ENCODE measurements at regions not wholly inside any gene's neighbourhood (a gene's known extent, or its start where the extent isn't known, plus 50 kb on each side); places are given as distances from the start of the nearest gene placed in this dataset.

DNA sequence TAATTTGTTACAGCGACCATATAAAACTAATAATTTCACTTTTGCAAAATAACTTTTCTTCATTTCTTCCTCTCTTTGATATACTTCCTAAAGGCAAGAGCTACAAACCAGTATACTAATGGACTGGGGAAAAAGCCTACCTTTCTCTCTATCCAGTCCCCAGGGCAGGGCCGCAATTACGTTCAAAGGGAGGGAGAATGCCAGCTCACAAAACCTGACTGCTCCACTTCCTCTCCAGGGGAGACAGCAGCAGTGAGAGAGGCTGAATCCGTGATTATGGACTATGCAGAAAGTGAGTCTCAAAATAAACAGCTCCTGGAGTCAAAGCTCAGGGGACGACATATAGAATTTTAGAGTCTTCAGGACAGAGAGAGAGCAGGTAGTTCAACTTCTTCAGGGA is 126.9 kb upstream of the HES1 start:
- H3K4me3 ChIP-seq (ENCODE audit: low read depth, low read length) = no peak overlapping the region
- no peak for TF ChIP-seq MYC (IDR thresholded peaks at IDR 0.05; ENCODE audit: low read depth, low read length)
- TF ChIP-seq, protein P1, sequence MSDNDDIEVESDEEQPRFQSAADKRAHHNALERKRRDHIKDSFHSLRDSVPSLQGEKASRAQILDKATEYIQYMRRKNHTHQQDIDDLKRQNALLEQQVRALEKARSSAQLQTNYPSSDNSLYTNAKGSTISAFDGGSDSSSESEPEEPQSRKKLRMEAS (IDR thresholded peaks at IDR 0.05; ENCODE audit: low read depth, low read length) = no peak
- TF ChIP-seq, protein P2, sequence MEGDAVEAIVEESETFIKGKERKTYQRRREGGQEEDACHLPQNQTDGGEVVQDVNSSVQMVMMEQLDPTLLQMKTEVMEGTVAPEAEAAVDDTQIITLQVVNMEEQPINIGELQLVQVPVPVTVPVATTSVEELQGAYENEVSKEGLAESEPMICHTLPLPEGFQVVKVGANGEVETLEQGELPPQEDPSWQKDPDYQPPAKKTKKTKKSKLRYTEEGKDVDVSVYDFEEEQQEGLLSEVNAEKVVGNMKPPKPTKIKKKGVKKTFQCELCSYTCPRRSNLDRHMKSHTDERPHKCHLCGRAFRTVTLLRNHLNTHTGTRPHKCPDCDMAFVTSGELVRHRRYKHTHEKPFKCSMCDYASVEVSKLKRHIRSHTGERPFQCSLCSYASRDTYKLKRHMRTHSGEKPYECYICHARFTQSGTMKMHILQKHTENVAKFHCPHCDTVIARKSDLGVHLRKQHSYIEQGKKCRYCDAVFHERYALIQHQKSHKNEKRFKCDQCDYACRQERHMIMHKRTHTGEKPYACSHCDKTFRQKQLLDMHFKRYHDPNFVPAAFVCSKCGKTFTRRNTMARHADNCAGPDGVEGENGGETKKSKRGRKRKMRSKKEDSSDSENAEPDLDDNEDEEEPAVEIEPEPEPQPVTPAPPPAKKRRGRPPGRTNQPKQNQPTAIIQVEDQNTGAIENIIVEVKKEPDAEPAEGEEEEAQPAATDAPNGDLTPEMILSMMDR (IDR thresholded peaks at IDR 0.05; ENCODE audit: low read depth, low read length) = no peak
- no peak for TF ChIP-seq POLR2A (IDR thresholded peaks at IDR 0.05; ENCODE audit: extremely low read depth, insufficient read length)
- no peak for DNase-seq (ENCODE audit: low read depth)

DNA sequence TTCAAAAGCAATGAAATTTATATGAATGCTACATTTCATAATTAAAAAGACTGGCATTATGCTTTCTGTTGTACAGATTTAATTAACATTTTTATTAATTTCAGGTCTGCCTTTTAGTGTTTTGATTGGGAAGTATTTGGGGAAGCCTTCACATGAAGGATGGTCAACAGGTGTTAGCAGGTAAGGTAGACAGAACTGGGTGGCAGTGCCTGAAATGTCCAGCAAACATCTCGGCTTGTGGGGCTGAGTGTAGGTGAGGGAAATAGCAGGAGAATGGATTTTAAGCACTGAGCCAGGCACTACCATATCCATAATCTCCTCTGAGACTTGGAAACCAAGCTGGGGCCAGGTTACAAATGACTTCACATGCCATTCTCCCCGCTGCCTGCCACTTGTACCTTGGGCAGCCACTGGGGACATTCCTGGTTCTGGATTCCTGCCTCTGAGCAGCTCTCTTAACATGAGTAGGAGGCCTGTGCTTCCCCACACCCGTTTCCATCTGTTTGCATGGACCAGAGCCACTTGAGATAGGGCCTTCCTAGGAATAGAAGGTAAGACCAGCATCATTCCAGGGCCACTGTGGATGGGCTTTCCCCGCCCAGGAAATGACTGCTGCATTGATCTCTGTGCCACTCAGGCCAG is 125.9 kb upstream of the HES1 start:
- no peak for DNase-seq (ENCODE audit: low read depth)
- no peak overlapping the region for H3K4me3 ChIP-seq (ENCODE audit: low read depth, low read length)
- TF ChIP-seq, protein P1 (IDR thresholded peaks at IDR 0.05; ENCODE audit: low read depth, low read length) = no peak
- TF ChIP-seq, protein P2 (IDR thresholded peaks at IDR 0.05; ENCODE audit: low read depth, low read length) = no peak
- no peak for TF ChIP-seq MYC (IDR thresholded peaks at IDR 0.05; ENCODE audit: low read depth, low read length)
- no peak for TF ChIP-seq POLR2A (IDR thresholded peaks at IDR 0.05; ENCODE audit: extremely low read depth, insufficient read length)

DNA sequence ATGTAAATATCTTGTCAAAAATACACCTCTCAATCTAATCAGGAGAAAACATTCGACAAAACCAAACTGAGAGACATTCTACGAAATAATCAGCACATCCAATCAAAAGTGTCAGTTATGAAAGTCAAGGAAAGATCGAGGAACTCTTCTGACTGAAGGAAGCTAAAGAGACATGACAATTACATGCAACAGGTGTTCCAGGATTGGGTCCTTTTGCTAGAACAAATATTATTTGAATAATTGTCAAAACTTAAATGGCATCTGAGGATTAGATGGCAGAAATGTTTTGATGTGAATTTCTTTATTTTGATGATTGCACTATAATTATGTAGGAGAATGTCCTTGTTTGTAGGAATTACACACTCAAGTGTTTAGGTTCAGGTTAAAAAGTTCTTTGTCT is 124.1 kb upstream of the HES1 start:
- DNase-seq (ENCODE audit: low read depth) = no peak
- TF ChIP-seq, protein P1 (IDR thresholded peaks at IDR 0.05; ENCODE audit: low read depth, low read length) = no peak
- TF ChIP-seq, protein P2 (IDR thresholded peaks at IDR 0.05; ENCODE audit: low read depth, low read length) = no peak
- TF ChIP-seq MYC (IDR thresholded peaks at IDR 0.05; ENCODE audit: low read depth, low read length) = no peak
- TF ChIP-seq POLR2A (IDR thresholded peaks at IDR 0.05; ENCODE audit: extremely low read depth, insufficient read length) = no peak
- H3K4me3 ChIP-seq (ENCODE audit: low read depth, low read length) = no peak overlapping the region

DNA sequence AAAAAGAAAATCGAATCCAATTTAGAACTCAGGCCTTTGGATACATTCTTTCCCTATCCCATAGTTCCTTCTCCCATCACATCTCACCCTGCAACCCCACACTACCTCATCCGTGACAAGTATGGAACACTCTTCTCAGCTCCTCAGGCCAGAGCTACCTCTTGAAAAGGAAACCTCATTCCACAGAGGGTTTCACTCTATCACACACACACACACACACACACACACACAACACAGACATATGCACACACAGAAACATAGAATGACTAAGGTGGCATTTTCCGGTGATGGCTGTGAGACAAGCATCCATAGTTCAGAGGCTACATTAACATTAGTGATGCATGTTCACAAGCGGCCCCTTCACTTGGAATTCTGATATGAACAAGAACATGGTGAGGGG is 122.0 kb upstream of the HES1 start:
- TF ChIP-seq, protein P1 (IDR thresholded peaks at IDR 0.05; ENCODE audit: low read depth, low read length) = no peak
- TF ChIP-seq POLR2A (IDR thresholded peaks at IDR 0.05; ENCODE audit: extremely low read depth, insufficient read length) (no peak), MYC (IDR thresholded peaks at IDR 0.05; ENCODE audit: low read depth, low read length) (no peak)
- TF ChIP-seq, protein P2 (IDR thresholded peaks at IDR 0.05; ENCODE audit: low read depth, low read length) = no peak
- no peak overlapping the region for H3K4me3 ChIP-seq (ENCODE audit: low read depth, low read length)
- DNase-seq (ENCODE audit: low read depth) = no peak

DNA sequence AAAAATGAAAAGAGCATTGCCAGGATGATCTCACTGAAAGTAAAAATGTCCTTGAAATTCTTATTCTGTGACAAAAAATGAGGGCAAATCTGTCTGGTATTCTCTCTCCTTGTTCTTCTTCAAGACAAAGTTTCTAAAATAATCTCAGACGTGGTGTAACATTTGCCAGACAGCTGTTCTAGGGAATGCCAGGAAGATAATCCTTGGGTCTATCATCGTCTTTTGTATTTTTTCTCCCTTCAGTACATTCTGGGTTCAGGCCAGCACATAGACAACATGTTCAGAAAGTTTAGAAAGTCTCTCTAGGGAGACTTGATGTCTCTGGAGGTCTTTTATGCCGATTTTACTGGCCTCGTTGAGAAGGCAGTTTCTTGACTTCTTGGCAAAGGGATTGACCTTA is 121.2 kb upstream of the HES1 start:
- no peak overlapping the region for H3K4me3 ChIP-seq (ENCODE audit: low read depth, low read length)
- TF ChIP-seq, protein P2 (IDR thresholded peaks at IDR 0.05; ENCODE audit: low read depth, low read length) = no peak
- no peak for TF ChIP-seq MYC (IDR thresholded peaks at IDR 0.05; ENCODE audit: low read depth, low read length)
- TF ChIP-seq, protein P1 (IDR thresholded peaks at IDR 0.05; ENCODE audit: low read depth, low read length) = no peak
- no peak for TF ChIP-seq POLR2A (IDR thresholded peaks at IDR 0.05; ENCODE audit: extremely low read depth, insufficient read length)
- DNase-seq (ENCODE audit: low read depth) = no peak
